Kidney (tissue), 13 donors: ENCODE measurements at regions not wholly inside any gene's neighbourhood (a gene's known extent, or its start where the extent isn't known, plus 50 kb on each side); places are given as distances from the start of the nearest gene placed in this dataset.

Experiments
- DNase-seq, 5 donors: peaks; one replicate each; pipeline ENCODE4 v3.0.0-alpha.2; 2013 to 2020
- FAIRE-seq: peaks from 2 replicates; lab custom pipeline; 2012; peaks lifted over from hg19 to GRCh38; lab: Jason Lieb, UNC
- H3K27ac ChIP-seq, 2 donors: one replicate each; pipeline ENCODE4 v1.7.0; 2013; ENCODE audit warnings: low read depth in 2 of 2, low read length in 2 of 2, inconsistent platforms in 1 of 2
- H3K27me3 ChIP-seq: one replicate; pipeline ENCODE4 v1.7.1; 2013; ENCODE audit warnings: low read length, inconsistent platforms; ENCODE audit not compliant: control insufficient read depth, insufficient read depth
- H3K36me3 ChIP-seq, 3 donors: one replicate each; pipeline versions ENCODE4 v1.7.0 to v1.7.1; 2013; ENCODE audit warnings: low read length in 3 of 3, control low read depth in 1 of 3, inconsistent platforms in 1 of 3; ENCODE audit not compliant: insufficient read depth in 3 of 3, control insufficient read depth in 2 of 3
- H3K4me1 ChIP-seq, 3 donors: one replicate each; pipeline versions ENCODE4 v1.7.0 to v1.7.1; 2013; ENCODE audit warnings: low read length in 3 of 3, inconsistent platforms in 1 of 3, low read depth in 1 of 3; ENCODE audit not compliant: control insufficient read depth in 2 of 3, insufficient read depth in 2 of 3
- H3K4me3 ChIP-seq, 3 donors: one replicate each; pipeline versions ENCODE4 v1.7.0 to v1.8.1; 2013; ENCODE audit warnings: low read length in 3 of 3, control low read depth in 1 of 3, inconsistent platforms in 1 of 3
- H3K9ac ChIP-seq, 3 donors: one replicate each; pipeline versions ENCODE4 v1.7.0 to v1.7.1; 2013; ENCODE audit warnings: low read length in 3 of 3, control low read depth in 1 of 3, inconsistent platforms in 1 of 3
- H3K9me3 ChIP-seq, 3 donors: one replicate each; pipeline versions ENCODE4 v1.7.0 to v1.7.1; 2013; ENCODE audit warnings: low read length in 3 of 3, control low read depth in 1 of 3, inconsistent platforms in 1 of 3; ENCODE audit not compliant: control insufficient read depth in 2 of 3, insufficient read depth in 1 of 3
- intact Hi-C: fragments of 100-400 bp; cut with DNase I; formaldehyde crosslinking; loops from one replicate; pipeline ENCODE4 v1.11.1; 2022
- TF ChIP-seq, protein P1 (sequence below): IDR thresholded peaks from 3 replicates; pipeline ENCODE4 v1.5.1; 2012; ENCODE audit warnings: mild to moderate bottlenecking, moderate library complexity, borderline replicate concordance; ENCODE audit not compliant: insufficient read depth; ENCODE audit errors: extremely low read depth
- donor health status: control.
- donor health status: control.
- donor health status: control.
- donor health status: control.
- donor health status: control.
- donor health status: DM: yes; HTN: yes; CAD: no.
- donor health status: Normal renal cell carcinoma (clear cell type).

GRCh38 chr6:100948381-100949133, 67.4 kb upstream of the ASCC3 start:
- Histone ChIP-seq H3K4me1 (no peaks in the 10 kb centered on the region), H3K9me3 (peaks cover 0 to 6% (median 0%) of the 10 kb centered on the region in 3 donors), H3K27ac (no peak overlapping the region), H3K9ac (no peak overlapping the region), H3K4me3 (no peak overlapping the region), H3K27me3 (no peaks in the 10 kb centered on the region), H3K36me3 (no peaks in the 10 kb centered on the region)
- TF ChIP-seq, protein P1, sequence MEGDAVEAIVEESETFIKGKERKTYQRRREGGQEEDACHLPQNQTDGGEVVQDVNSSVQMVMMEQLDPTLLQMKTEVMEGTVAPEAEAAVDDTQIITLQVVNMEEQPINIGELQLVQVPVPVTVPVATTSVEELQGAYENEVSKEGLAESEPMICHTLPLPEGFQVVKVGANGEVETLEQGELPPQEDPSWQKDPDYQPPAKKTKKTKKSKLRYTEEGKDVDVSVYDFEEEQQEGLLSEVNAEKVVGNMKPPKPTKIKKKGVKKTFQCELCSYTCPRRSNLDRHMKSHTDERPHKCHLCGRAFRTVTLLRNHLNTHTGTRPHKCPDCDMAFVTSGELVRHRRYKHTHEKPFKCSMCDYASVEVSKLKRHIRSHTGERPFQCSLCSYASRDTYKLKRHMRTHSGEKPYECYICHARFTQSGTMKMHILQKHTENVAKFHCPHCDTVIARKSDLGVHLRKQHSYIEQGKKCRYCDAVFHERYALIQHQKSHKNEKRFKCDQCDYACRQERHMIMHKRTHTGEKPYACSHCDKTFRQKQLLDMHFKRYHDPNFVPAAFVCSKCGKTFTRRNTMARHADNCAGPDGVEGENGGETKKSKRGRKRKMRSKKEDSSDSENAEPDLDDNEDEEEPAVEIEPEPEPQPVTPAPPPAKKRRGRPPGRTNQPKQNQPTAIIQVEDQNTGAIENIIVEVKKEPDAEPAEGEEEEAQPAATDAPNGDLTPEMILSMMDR: no peak
- intact Hi-C loops: no loop called here
- FAIRE-seq: no peak
- DNase-seq: no peak

DNA sequence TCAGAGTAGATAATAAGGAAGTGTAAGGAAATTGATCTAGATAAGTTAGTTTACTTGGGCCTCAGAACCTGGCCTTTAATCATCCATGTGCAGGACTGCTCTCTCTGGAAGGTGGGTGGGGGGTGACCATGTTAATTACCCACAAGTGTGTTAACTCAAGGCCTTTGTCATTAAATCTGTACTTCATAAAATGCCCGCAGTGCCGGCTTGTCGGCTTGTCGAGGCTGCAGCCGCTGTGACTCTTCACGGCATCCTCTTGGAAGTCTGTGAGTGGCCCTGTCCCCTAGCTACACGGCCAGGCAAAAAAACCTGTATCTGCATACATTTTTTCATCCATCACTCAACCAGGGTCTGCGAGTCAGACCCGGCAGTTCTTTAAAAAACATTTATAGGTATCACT, 70.9 kb upstream of the ASCC3 start:
- DNase-seq: no peak
- Histone ChIP-seq H3K4me3 (no peak overlapping the region), H3K36me3 (no peaks in the 10 kb centered on the region), H3K9me3 (peaks cover 0 to 6% (median 0%) of the 10 kb centered on the region in 3 donors), H3K27ac (no peak overlapping the region), H3K4me1 (no peaks in the 10 kb centered on the region), H3K9ac (no peak overlapping the region), H3K27me3 (no peaks in the 10 kb centered on the region)
- no peak for FAIRE-seq
- intact Hi-C loops: no loop called here
- TF ChIP-seq, protein P1: no peak

DNA sequence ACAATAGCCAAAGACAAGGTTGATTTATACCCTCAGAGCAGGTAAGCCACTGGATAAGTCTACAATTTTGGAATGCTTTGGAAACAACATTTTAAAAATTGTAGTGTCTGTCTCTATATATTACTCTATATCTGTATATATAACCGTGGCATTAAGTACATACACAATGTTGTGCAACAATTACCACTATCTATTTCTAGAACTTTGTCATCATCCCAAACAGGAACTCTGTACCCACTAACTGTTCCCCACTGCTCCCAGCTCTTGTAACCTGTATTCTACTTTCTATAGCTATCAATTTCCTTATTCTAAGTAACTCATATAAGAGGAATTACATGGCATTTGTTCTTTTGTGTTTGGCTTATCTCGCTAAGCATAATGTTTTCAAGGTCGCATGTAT, 78.2 kb upstream of the ASCC3 start:
- H3K4me3 ChIP-seq: no peak overlapping the region
- FAIRE-seq: no peak
- H3K9ac ChIP-seq: no peak overlapping the region
- no peaks in the 10 kb centered on the region for H3K9me3 ChIP-seq
- DNase-seq: no peak
- TF ChIP-seq, protein P1: no peak
- no peaks in the 10 kb centered on the region for H3K27me3 ChIP-seq
- H3K4me1 ChIP-seq: no peaks in the 10 kb centered on the region
- no peaks in the 10 kb centered on the region for H3K36me3 ChIP-seq
- intact Hi-C loops: no loop called here
- H3K27ac ChIP-seq: no peak overlapping the region
